ENCODE measurements at regions not wholly inside any gene's neighbourhood (a gene's known extent, or its start where the extent isn't known, plus 50 kb on each side); places are given as distances from the start of the nearest gene placed in this dataset.

GRCh38 chr2:122075381-122075780 is 319.9 kb downstream of the TSN start:
- H4K5ac ChIP-seq (ENCODE audit: insufficient read length, low read depth, low read length), result no peak overlapping the region
- no peaks in the 10 kb centered on the region for H4K20me1 ChIP-seq (replicated peaks in 1 of 2; ENCODE audit: control insufficient read depth in 1 of 2, insufficient read depth in 2 of 2, low read length in 2 of 2)
- H3K9ac ChIP-seq (replicated peaks in 1 of 4; ENCODE audit: extremely low read depth in 1 of 4, low read depth in 3 of 4, low read length in 3 of 4), result no peak overlapping the region
- no peaks in the 10 kb centered on the region for H3K27me3 ChIP-seq (replicated peaks in 1 of 4; ENCODE audit: control insufficient read depth in 3 of 4, extremely low read depth in 1 of 4, insufficient read depth in 3 of 4, low read length in 3 of 4)
- H2BK120ac ChIP-seq (replicated peaks; ENCODE audit: low read depth, low read length), result no peak overlapping the region
- no peak for TF ChIP-seq RAD21 (IDR thresholded peaks at IDR 0.05 in 1 of 2, conservative IDR thresholded peaks at IDR 0.05 in 1 of 2; ENCODE audit: low read depth in 2 of 2, low read length in 2 of 2)
- no peak for DNase-seq (ENCODE audit: low read depth in 1 of 2, low spot score in 2 of 2)
- H3K79me1 ChIP-seq (ENCODE audit: low read depth, low read length), result no peaks in the 10 kb centered on the region; the same call in 1 of the 2 replicates
- H3K4me2 ChIP-seq (ENCODE audit: insufficient read depth in 1 of 2, low read depth in 2 of 2, low read length in 2 of 2), result no peak overlapping the region
- no peaks in the 10 kb centered on the region for H3K4me1 ChIP-seq (replicated peaks in 1 of 4; ENCODE audit: control insufficient read depth in 3 of 4, insufficient read depth in 4 of 4, low read length in 3 of 4)
- no peak overlapping the region for H4K91ac ChIP-seq (replicated peaks; ENCODE audit: insufficient read length, low read length)
- no peak overlapping the region for H3K23ac ChIP-seq (ENCODE audit: insufficient read length)
- no peak overlapping the region for H3K4ac ChIP-seq (replicated peaks; ENCODE audit: insufficient read length, low read depth, low read length)
- H3K14ac ChIP-seq (ENCODE audit: insufficient read length), result no peak overlapping the region
- CTCF ChIA-PET (ENCODE audit: partially characterized antibody), result interaction anchor here (0.8 kb wide), 1 partner anchor 82 kb away, joined by 4 read pairs; no protein-coding TSS in a partner anchor
- H2AK5ac ChIP-seq (ENCODE audit: low read depth, low read length), result no peak overlapping the region
- H3K79me2 ChIP-seq (ENCODE audit: control insufficient read depth in 1 of 2, insufficient read depth in 2 of 2, low read length in 2 of 2), result no peaks in the 10 kb centered on the region
- H3K23me2 ChIP-seq (ENCODE audit: low read depth, low read length), result no peaks in the 10 kb centered on the region
- H2BK20ac ChIP-seq (ENCODE audit: low read length), result no peak overlapping the region
- no peak overlapping the region for H3K27ac ChIP-seq (ENCODE audit: low read depth, low read length)
- H3K9me3 ChIP-seq (ENCODE audit: insufficient read depth in 2 of 2, low read depth in 1 of 2, low read length in 1 of 2), result no peaks in the 10 kb centered on the region
- no peak for FAIRE-seq
- no peak overlapping the region for H3K56ac ChIP-seq (replicated peaks; ENCODE audit: insufficient read length, low read depth, low read length)
- no peak overlapping the region for H3K18ac ChIP-seq (ENCODE audit: extremely low read depth, low read length)
- H3K4me3 ChIP-seq (ENCODE audit: extremely low read depth in 1 of 4, insufficient read depth in 2 of 4, low read depth in 3 of 4, low read length in 4 of 4), result no peak overlapping the region
- H2BK15ac ChIP-seq (ENCODE audit: low read length), result no peak overlapping the region
- 84% methylated on average over 4 of the region's 4 CpGs; no CpG with 5 or more reads in 1 of the 2 experiments for WGBS, 2 experiments (ENCODE audit: extremely low coverage in 1 of 2, insufficient coverage in 1 of 2, insufficient read length in 1 of 2, insufficient replicate concordance in 2 of 2, low coverage in 1 of 2, low lambda C conversion rate in 2 of 2, missing lambda C conversion rate in 1 of 2)
- no peaks in the 10 kb centered on the region for H3K36me3 ChIP-seq (ENCODE audit: control insufficient read depth in 2 of 4, insufficient read depth in 4 of 4, low read length in 3 of 4)
- H4K8ac ChIP-seq (ENCODE audit: extremely low read depth, insufficient read depth, low read length), result no peak overlapping the region
- no peak overlapping the region for H2AFZ ChIP-seq (ENCODE audit: low read length)
- no peak overlapping the region for H2BK5ac ChIP-seq (ENCODE audit: low read depth, low read length)
- POLR2A ChIA-PET (ENCODE audit: partially characterized antibody), result no interaction called here
- H2BK12ac ChIP-seq (ENCODE audit: low read depth, low read length), result no peak overlapping the region
